HepG2 (cell line): ENCODE measurements at regions not wholly inside any gene's neighbourhood (a gene's known extent, or its start where the extent isn't known, plus 50 kb on each side); places are given as distances from the start of the nearest gene placed in this dataset.

Experiments
- ATAC-seq: fragments of 200-7000 bp; cut with Tn5 transposase; 3 replicates; pipeline ENCODE4 v1.9.1; 2020; ENCODE audit warnings: mild to moderate bottlenecking, moderate library complexity
- BruUV-seq: library from RNA; stranded (reverse); fragments of 400-500 nt; replicated peaks from 2 replicates; lab custom pipeline; 2021; lab: Mats Ljungman, UMichigan
- CTCF ChIA-PET: fragments of 300-600 bp; formaldehyde crosslinking; extraction: SDS; loops from one replicate; lab custom pipeline; 2021; ENCODE audit warnings: low total read pairs, inconsistent platforms, low intra/inter-chr PET ratio; lab: Yijun Ruan, JAX
- POLR2A ChIA-PET: fragments of 350-600 bp; sonication (Branson Sonifier 250); formaldehyde crosslinking; loops from one replicate; lab custom pipeline; 2020; ENCODE audit warnings: antibody characterized with exemption, inconsistent platforms; lab: Yijun Ruan, JAX
- DNase-seq: peaks from one replicate; pipeline ENCODE4 v3.0.0-alpha.2; 2015; ENCODE audit warnings: low spot score
- FAIRE-seq: peaks from 3 replicates; lab custom pipeline; 2011; peaks lifted over from hg19 to GRCh38; lab: Jason Lieb, UNC
- H2AFZ ChIP-seq: one replicate; pipeline ENCODE4 v1.6.1; 2011; ENCODE audit warnings: low read length, inconsistent platforms
- H3K27ac ChIP-seq: fragments of 300-600 bp; 3 replicates; pipeline ENCODE4 v1.8.0; 2011; ENCODE audit warnings: mixed run types, mild to moderate bottlenecking, mixed read lengths, low read length, inconsistent platforms; ENCODE audit not compliant: insufficient read depth; ENCODE audit errors: extremely low read length
- H3K27me3 ChIP-seq, 2 experiments: fragments of 200-600 bp in 1 of 2; 2 replicates in 1 of 2; 3 replicates in 1 of 2; pipeline versions ENCODE4 v1.6.0 to v1.8.0; 2011; ENCODE audit warnings: low read length in 2 of 2, mild to moderate bottlenecking in 2 of 2, moderate library complexity in 2 of 2, inconsistent platforms in 1 of 2; ENCODE audit not compliant: insufficient read depth in 2 of 2, control insufficient read depth in 1 of 2
- H3K36me3 ChIP-seq, 2 experiments: fragments of 200-600 bp in 1 of 2; replicated peaks in 1 of 2; 2 replicates in 1 of 2; 3 replicates in 1 of 2; pipeline versions ENCODE4 v1.5.1 to v1.8.0; 2011; ENCODE audit warnings: low read length in 2 of 2, inconsistent platforms in 1 of 2; ENCODE audit not compliant: insufficient read depth in 2 of 2, control insufficient read depth in 1 of 2
- H3K4me1 ChIP-seq: 2 replicates; pipeline ENCODE4 v1.5.1; 2012; ENCODE audit warnings: low read length, inconsistent platforms; ENCODE audit not compliant: insufficient read depth
- H3K4me2 ChIP-seq: 2 replicates; pipeline ENCODE4 v1.6.0; 2011; ENCODE audit warnings: low read depth, low read length, inconsistent platforms
- H3K4me3 ChIP-seq, 3 experiments: fragments of 200-600 bp in 1 of 3; sonication (generic), shearing (Covaris generic) in 1 of 3; replicated peaks in 1 of 3; 2 replicates each; pipeline ENCODE4 v1.5.1; 2011 to 2016; ENCODE audit warnings: low read length in 3 of 3, inconsistent platforms in 2 of 3, low read depth in 2 of 3, mild to moderate bottlenecking in 2 of 3, control low read depth in 1 of 3, mixed read lengths in 1 of 3; ENCODE audit not compliant: insufficient read depth in 1 of 3
- H3K79me2 ChIP-seq: one replicate; pipeline ENCODE4 v1.6.1; 2011; ENCODE audit warnings: low read length, inconsistent platforms; ENCODE audit not compliant: insufficient read depth
- H3K9ac ChIP-seq: 2 replicates; pipeline ENCODE4 v1.6.0; 2011; ENCODE audit warnings: mild to moderate bottlenecking, low read depth, low read length, inconsistent platforms; ENCODE audit not compliant: insufficient read depth
- H3K9me3 ChIP-seq: 2 replicates; pipeline ENCODE4 v1.5.1; 2012; ENCODE audit warnings: mild to moderate bottlenecking, low read length
- H4K20me1 ChIP-seq: 2 replicates; pipeline ENCODE4 v1.6.0; 2011; ENCODE audit warnings: inconsistent platforms, mild to moderate bottlenecking, low read length, moderate library complexity; ENCODE audit not compliant: insufficient read depth
- ETS1 ChIP-seq: sonication (generic); formaldehyde crosslinking; IDR thresholded peaks from 2 replicates; pipeline ENCODE4 v1.4.0; 2020; ENCODE audit warnings: missing genetic modification reagents
- FOXA1 ChIP-seq, 2 experiments: fragments of 450-650 bp in 1 of 2; sonication (generic) in 1 of 2; formaldehyde crosslinking in 1 of 2; IDR thresholded peaks; 2 replicates each; pipeline versions ENCODE4 v1.4.0 to v1.6.1; 2016 to 2020; ENCODE audit warnings: missing genetic modification reagents in 1 of 2
- GATAD2A ChIP-seq: IDR thresholded peaks from 2 replicates; pipeline ENCODE4 v1.6.1; 2016
- MTA3 ChIP-seq: sonication (generic); formaldehyde crosslinking; IDR thresholded peaks from 2 replicates; pipeline ENCODE4 v1.4.0; 2020; ENCODE audit warnings: missing genetic modification reagents
- NFRKB ChIP-seq: fragments of 450-650 bp; IDR thresholded peaks from 2 replicates; pipeline ENCODE4 v1.6.1; 2017
- PLSCR1 ChIP-seq: sonication (generic); formaldehyde crosslinking; IDR thresholded peaks from 2 replicates; pipeline ENCODE4 v1.5.0; 2020; ENCODE audit warnings: missing genetic modification reagents, mild to moderate bottlenecking, borderline replicate concordance
- PRMT3 ChIP-seq: sonication (generic); formaldehyde crosslinking; IDR thresholded peaks from 2 replicates; pipeline ENCODE4 v1.8.1; 2022; ENCODE audit warnings: low read depth, mild to moderate bottlenecking, moderate library complexity, missing genetic modification reagents, borderline replicate concordance
- UBTF ChIP-seq: sonication (generic); formaldehyde crosslinking; IDR thresholded peaks from 2 replicates; pipeline ENCODE4 v1.4.0; 2020; ENCODE audit warnings: mild to moderate bottlenecking, missing genetic modification reagents
- ZBED4 ChIP-seq: sonication (generic); formaldehyde crosslinking; IDR thresholded peaks from 2 replicates; pipeline ENCODE4 v1.4.0; 2020; ENCODE audit warnings: missing genetic modification reagents, borderline replicate concordance
- ZMYM2 ChIP-seq: sonication (generic); formaldehyde crosslinking; IDR thresholded peaks from 2 replicates; pipeline ENCODE4 v1.8.0; 2022; ENCODE audit warnings: mild to moderate bottlenecking, missing genetic modification reagents
- ZNF205 ChIP-seq: IDR thresholded peaks from 2 replicates; pipeline ENCODE4 v1.6.1; 2018; ENCODE audit warnings: missing biosample characterization, missing genetic modification reagents
- ZNF235 ChIP-seq: sonication (generic); formaldehyde crosslinking; IDR thresholded peaks from 2 replicates; pipeline ENCODE4 v1.8.1; 2023; ENCODE audit warnings: mild to moderate bottlenecking, missing genetic modification reagents, borderline replicate concordance
- ZNF670 ChIP-seq: sonication (generic); formaldehyde crosslinking; IDR thresholded peaks from 2 replicates; pipeline ENCODE4 v1.8.0; 2022; ENCODE audit warnings: mild to moderate bottlenecking, missing genetic modification reagents, borderline replicate concordance
- ZSCAN30 ChIP-seq: sonication (generic); formaldehyde crosslinking; IDR thresholded peaks from 2 replicates; pipeline ENCODE4 v1.5.0; 2020; ENCODE audit warnings: mild to moderate bottlenecking, missing genetic modification reagents
- ZSCAN31 ChIP-seq: sonication (generic); formaldehyde crosslinking; IDR thresholded peaks from 2 replicates; pipeline ENCODE4 v1.5.0; 2020; ENCODE audit warnings: low read depth, mild to moderate bottlenecking, missing genetic modification reagents
- WGBS: methylation state at CpG from one replicate; pipeline ENCODE4 v1.1.6; 2017; ENCODE audit warnings: low lambda C conversion rate; 5-methylcytosine and 5-hydroxymethylcytosine counted together
- in situ Hi-C: cut with HindIII; loops from 2 replicates; pipeline ENCODE4 v1.10.0; 2017; ENCODE audit warnings: low pct_unique_long_range_greater_than_20kb; ENCODE audit not compliant: extremely low pct_ligation_motif_present
- intact Hi-C: fragments of 100-400 bp; cut with micrococcal nuclease; formaldehyde crosslinking; loops from one replicate; pipeline ENCODE4 v1.10.0; 2022; ENCODE audit not compliant: unreplicated experiment

GRCh38 chr7:67493366-67493765 lies 496.7 kb downstream of the TYW1 start:
- in situ Hi-C loops, result no loop called here
- intact Hi-C loops, result no loop called here
- H2AFZ ChIP-seq, result no peak overlapping the region
- no peak for DNase-seq
- 36% methylated on average over 8 of the region's 8 CpGs for WGBS
- H3K36me3 ChIP-seq, result no peaks in the 10 kb centered on the region
- ATAC-seq, result no peak
- no peak overlapping the region for H3K4me2 ChIP-seq
- no peak for FAIRE-seq
- POLR2A ChIA-PET, result no interaction called here
- no peak overlapping the region for H3K27ac ChIP-seq
- TF ChIP-seq ZSCAN31 (CRISPR knock-in tag) (no peak), MTA3 (CRISPR knock-in tag) (no peak), PRMT3 (CRISPR knock-in tag) (no peak), GATAD2A (CRISPR knock-in tag) (no peak), ZMYM2 (no peak), ETS1 (no peak), FOXA1 (IDR thresholded peaks at IDR 0.05) (no peak), FOXA1 (CRISPR knock-in tag; IDR thresholded peaks at IDR 0.05) (no peak), NFRKB (no peak), ZBED4 (CRISPR knock-in tag) (no peak), ZNF670 (no peak), UBTF (no peak), ZNF205 (CRISPR knock-in tag) (no peak), ZSCAN30 (CRISPR knock-in tag) (no peak), PLSCR1 (no peak), ZNF235 (no peak)
- TF ChIP-seq, all 625 proteins: peak for 0
- no TSS peak for BruUV-seq
- Histone ChIP-seq H3K27me3 (no peaks in the 10 kb centered on the region), H4K20me1 (no peaks in the 10 kb centered on the region), H3K4me3 (no peak overlapping the region), H3K9me3 (no peaks in the 10 kb centered on the region), H3K79me2 (no peaks in the 10 kb centered on the region), H3K9ac (no peak overlapping the region), H3K4me1 (no peaks in the 10 kb centered on the region)
- CTCF ChIA-PET, result no interaction called here
